Brain microvascular endothelial cell (primary cell): ENCODE measurements at regions not wholly inside any gene's neighbourhood (a gene's known extent, or its start where the extent isn't known, plus 50 kb on each side); places are given as distances from the start of the nearest gene placed in this dataset.

ENCODE experiments used
- DNase-seq: peaks from one replicate; pipeline ENCODE4 v3.0.0-alpha.2; 2020
- H3K27ac ChIP-seq: fragments of 250-450 bp; sonication (Bioruptor Pico); 2 replicates; pipeline ENCODE4 v1.5.1; 2020; ENCODE audit warnings: mild to moderate bottlenecking, moderate library complexity
- H3K27me3 ChIP-seq: fragments of 250-450 bp; sonication (Bioruptor Pico); replicated peaks from 2 replicates; pipeline ENCODE4 v1.5.1; 2020; ENCODE audit warnings: mild to moderate bottlenecking
- H3K36me3 ChIP-seq: fragments of 250-450 bp; sonication (Bioruptor Pico); replicated peaks from 2 replicates; pipeline ENCODE4 v1.5.1; 2020; ENCODE audit warnings: mild to moderate bottlenecking
- H3K4me3 ChIP-seq: 2 replicates; pipeline ENCODE4 v1.5.1; 2011; ENCODE audit warnings: low read depth, mild to moderate bottlenecking, control low read depth, low read length, moderate library complexity
- in situ Hi-C: cut with HindIII; loops from 2 replicates; pipeline ENCODE4 v1.10.0; 2017; ENCODE audit warnings: low sequenced_read_pairs, low pct_ligation_motif_present
- TF ChIP-seq, protein P1 (sequence below): IDR thresholded peaks from 2 replicates; pipeline ENCODE4 v1.5.1; 2011; ENCODE audit warnings: low read depth, mild to moderate bottlenecking, moderate library complexity, low read length, control low read depth, inconsistent platforms; ENCODE audit errors: missing control alignments

DNA sequence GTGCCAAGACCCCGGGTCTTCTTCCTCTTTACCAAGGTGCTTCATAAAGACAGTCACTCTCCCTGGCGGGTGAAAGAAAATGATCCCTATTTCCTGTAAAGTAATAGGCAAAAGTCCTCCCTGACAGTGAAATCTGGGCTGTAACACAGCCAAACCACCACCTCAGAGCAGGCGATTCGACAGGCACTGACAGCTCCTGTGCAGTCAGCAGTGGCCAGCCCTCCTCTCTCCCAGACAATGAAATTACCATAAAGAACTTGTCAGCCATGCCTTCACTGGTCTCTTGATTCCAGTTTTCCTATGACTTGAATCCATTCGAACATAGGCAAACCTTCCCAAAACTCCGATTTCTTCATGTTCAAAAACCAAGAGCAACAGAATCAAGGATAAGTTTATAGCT, 492.2 kb upstream of the DAB1 start:
- Histone ChIP-seq H3K4me3 (no peak overlapping the region), H3K36me3 (no peaks in the 10 kb centered on the region), H3K27me3 (no peaks in the 10 kb centered on the region), H3K27ac (no peak overlapping the region)
- no peak for DNase-seq
- in situ Hi-C loops = no loop called here
- TF ChIP-seq, protein P1, sequence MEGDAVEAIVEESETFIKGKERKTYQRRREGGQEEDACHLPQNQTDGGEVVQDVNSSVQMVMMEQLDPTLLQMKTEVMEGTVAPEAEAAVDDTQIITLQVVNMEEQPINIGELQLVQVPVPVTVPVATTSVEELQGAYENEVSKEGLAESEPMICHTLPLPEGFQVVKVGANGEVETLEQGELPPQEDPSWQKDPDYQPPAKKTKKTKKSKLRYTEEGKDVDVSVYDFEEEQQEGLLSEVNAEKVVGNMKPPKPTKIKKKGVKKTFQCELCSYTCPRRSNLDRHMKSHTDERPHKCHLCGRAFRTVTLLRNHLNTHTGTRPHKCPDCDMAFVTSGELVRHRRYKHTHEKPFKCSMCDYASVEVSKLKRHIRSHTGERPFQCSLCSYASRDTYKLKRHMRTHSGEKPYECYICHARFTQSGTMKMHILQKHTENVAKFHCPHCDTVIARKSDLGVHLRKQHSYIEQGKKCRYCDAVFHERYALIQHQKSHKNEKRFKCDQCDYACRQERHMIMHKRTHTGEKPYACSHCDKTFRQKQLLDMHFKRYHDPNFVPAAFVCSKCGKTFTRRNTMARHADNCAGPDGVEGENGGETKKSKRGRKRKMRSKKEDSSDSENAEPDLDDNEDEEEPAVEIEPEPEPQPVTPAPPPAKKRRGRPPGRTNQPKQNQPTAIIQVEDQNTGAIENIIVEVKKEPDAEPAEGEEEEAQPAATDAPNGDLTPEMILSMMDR = no peak

DNA sequence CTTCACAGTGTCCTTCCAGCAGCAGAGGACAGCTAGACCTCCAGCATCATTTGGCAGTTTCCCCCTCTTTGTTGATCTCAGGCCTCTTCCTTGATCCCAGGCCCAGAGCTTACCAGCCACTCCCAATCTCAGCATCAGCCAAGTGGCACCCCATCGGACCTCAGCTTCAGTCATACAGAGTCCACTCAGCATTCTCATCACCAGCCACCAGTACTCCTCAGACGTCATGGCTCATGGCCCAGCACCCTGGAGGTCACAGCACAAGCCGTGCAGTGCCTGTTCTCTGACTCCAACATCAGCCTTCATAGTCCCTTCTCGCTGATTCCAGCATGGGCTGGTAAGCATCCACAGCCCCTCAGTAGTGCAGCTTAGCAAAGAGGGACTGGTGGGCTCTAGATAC, 487.6 kb upstream of the DAB1 start:
- TF ChIP-seq, protein P1 = no peak
- in situ Hi-C loops = no loop called here
- Histone ChIP-seq H3K36me3 (no peaks in the 10 kb centered on the region), H3K27ac (no peak overlapping the region), H3K27me3 (no peaks in the 10 kb centered on the region), H3K4me3 (no peak overlapping the region)
- no peak for DNase-seq

DNA sequence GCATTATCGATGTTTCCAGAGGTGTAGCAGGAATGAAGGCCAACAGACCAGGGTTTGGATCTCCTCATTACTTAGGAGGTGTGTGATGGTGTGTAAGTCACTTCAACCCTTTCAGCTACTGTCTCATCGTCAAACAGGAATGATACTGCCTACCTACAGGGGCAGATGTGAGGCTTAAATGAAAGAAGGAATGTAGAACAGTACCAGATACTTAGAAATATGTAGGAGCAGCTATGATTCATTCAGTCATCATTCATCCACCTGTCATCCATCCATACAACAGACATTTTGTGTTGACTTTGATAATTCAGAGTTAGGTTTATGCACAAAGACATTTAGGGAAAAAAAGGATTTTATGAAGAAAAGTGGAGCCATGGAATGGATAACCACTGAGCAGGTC, 486.9 kb upstream of the DAB1 start:
- H3K4me3 ChIP-seq = no peak overlapping the region
- TF ChIP-seq, protein P1 = no peak
- no peak for DNase-seq
- no peaks in the 10 kb centered on the region for H3K36me3 ChIP-seq
- H3K27me3 ChIP-seq = no peaks in the 10 kb centered on the region
- H3K27ac ChIP-seq = no peak overlapping the region
- in situ Hi-C loops = no loop called here

DNA sequence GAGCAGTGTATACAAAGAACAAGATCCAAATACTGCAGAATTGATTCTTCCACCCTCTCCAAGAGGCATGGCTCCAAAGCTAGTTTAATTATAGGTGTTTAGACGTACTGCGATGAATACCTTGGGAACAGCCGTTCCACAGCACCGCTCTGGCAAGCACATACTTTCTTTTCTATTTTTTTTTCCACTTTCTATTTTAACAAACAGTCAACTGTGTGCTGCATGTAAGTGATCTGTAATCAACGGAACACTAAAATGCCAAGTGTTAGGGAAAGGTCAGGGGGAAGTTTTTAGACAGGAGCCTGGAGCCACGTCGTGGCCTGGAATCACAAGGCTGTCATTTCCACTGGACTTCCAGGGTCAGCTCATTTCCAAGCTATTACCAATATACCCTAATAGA, 486.4 kb upstream of the DAB1 start:
- Histone ChIP-seq H3K27me3 (no peaks in the 10 kb centered on the region), H3K27ac (no peak overlapping the region), H3K36me3 (no peaks in the 10 kb centered on the region), H3K4me3 (no peak overlapping the region)
- TF ChIP-seq, protein P1 = no peak
- in situ Hi-C loops = no loop called here
- DNase-seq = no peak

DNA sequence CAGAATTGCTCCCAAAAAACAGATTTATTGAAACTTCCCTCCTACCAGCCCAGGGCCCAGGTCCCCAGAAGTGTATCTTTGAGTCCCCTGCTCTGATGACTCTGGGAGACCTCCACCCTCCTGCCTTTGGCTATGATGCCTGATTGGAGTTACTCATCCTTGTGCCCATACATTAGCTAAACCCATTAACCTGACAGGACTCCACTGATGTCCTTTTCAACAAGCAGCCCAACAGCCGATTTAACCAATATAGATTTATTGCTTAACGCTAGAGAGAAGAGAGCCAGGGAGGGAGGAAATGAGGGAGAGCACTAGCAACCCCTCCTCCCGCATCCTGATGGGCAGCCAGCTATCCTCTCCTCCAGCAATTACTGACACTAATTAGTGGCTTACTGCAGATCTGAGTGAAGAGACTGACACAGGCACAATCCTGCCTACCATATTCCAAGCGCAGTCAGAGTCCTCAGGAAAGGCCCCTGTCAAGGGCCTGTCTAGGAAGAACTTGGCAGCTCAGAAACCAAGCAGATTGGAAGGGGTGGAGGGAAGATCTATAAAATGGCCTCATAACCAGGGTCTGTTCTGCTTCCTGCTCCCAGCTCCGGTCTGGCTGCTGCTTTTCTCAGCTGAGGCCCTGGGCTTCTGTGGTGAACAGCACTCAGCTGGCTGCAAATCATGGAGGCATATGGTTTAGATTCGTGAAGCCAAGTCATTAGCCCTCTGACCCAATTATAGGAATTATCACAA, 484.5 kb upstream of the DAB1 start:
- TF ChIP-seq, protein P1 = no peak
- H3K27ac ChIP-seq = no peak overlapping the region
- in situ Hi-C loops = no loop called here
- no peak for DNase-seq
- no peaks in the 10 kb centered on the region for H3K27me3 ChIP-seq
- no peaks in the 10 kb centered on the region for H3K36me3 ChIP-seq
- no peak overlapping the region for H3K4me3 ChIP-seq

DNA sequence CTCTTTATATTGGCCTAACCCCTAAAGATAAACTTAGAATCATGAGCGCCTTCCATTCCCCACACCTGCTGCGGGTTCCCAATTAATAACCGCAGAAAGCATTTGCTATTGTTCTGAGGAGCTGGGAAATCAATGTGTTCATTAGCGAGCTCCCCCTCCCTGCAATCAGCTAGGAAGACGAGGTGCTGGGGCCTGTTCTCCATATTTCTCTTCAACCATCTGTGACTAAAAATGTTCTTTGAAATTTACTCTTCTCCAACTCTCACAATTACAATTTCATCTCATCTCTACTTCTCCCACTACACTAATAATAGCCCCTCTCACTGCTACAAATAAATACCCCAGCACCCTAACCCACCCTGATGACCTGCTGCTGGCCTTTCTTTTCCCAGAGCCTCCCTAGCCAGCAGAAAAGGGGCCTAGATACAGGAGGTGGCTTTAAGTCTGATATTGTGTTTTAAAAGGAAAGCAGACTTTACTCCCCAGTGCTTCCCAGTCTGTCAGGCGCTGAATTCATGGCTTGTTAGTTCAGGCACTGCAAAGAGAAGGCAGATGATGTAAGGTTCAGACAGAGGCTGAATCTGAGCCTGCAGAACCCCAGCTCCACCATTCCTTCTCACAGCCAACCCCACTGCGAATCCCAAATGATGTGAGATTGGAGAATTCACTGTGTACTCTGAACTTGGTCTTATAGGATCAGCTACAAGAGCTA, 477.5 kb upstream of the DAB1 start:
- DNase-seq = no peak
- TF ChIP-seq, protein P1 = no peak
- Histone ChIP-seq H3K27me3 (no peaks in the 10 kb centered on the region), H3K27ac (no peak overlapping the region), H3K36me3 (no peaks in the 10 kb centered on the region), H3K4me3 (no peak overlapping the region)
- in situ Hi-C loops = no loop called here
